GM18505 (cell line): ENCODE measurements at regions not wholly inside any gene's neighbourhood (a gene's known extent, or its start where the extent isn't known, plus 50 kb on each side); places are given as distances from the start of the nearest gene placed in this dataset.

Source experiments
- ATAC-seq: cut with Tn5 transposase; IDR thresholded peaks from one replicate; pipeline ENCODE4 v1.9.1; 2021; ENCODE audit not compliant: unreplicated experiment
- POLR2A ChIP-seq: IDR thresholded peaks from 4 replicates; pipeline ENCODE4 v1.6.1; 2011; ENCODE audit warnings: borderline replicate concordance; ENCODE audit not compliant: insufficient read depth, insufficient read length; ENCODE audit errors: extremely low read depth

GRCh38 chr12:93134893-93135285, 205.8 kb upstream of the EEA1 start:
- no peak for ATAC-seq
- no peak for TF ChIP-seq POLR2A

- no peak for ATAC-seq
- TF ChIP-seq POLR2A, result no peak
Observed at GRCh38 chr12:93135286-93136239, 206.5 kb upstream of the EEA1 start.

- ATAC-seq, result no peak
- TF ChIP-seq POLR2A, result no peak
Observed at GRCh38 chr12:93136253-93137055, 207.4 kb upstream of the EEA1 start.

GRCh38 chr12:93137656-93138612, 208.8 kb upstream of the EEA1 start:
- ATAC-seq, result no peak
- no peak for TF ChIP-seq POLR2A

- TF ChIP-seq POLR2A, result no peak
Observed at GRCh38 chr12:93139028-93139665, 210.1 kb upstream of the EEA1 start.

GRCh38 chr12:93140325-93140724, 211.2 kb upstream of the EEA1 start:
- TF ChIP-seq POLR2A, result no peak
- ATAC-seq, result no peak

More at GRCh38 chr12:93139028-93139665, 210.1 kb upstream of the EEA1 start:
- ATAC-seq, result peak; percentile 69

- ATAC-seq, result no peak
- no peak for TF ChIP-seq POLR2A
Observed at GRCh38 chr12:93140801-93141200, 211.7 kb upstream of the EEA1 start.

- TF ChIP-seq POLR2A, result no peak
- ATAC-seq, result no peak
Observed at GRCh38 chr12:93142881-93143280, 213.8 kb upstream of the EEA1 start.

GRCh38 chr12:93144109-93144508, 215.0 kb upstream of the EEA1 start:
- no peak for TF ChIP-seq POLR2A
- ATAC-seq, result no peak

- no peak for TF ChIP-seq POLR2A
- ATAC-seq, result no peak
Observed at GRCh38 chr12:93145086-93145485, 216.0 kb upstream of the EEA1 start.

GRCh38 chr12:93146263-93146939, 217.3 kb upstream of the EEA1 start:
- no peak for TF ChIP-seq POLR2A

GRCh38 chr12:93146970-93147369, 217.9 kb upstream of the EEA1 start:
- TF ChIP-seq POLR2A, result no peak

More at GRCh38 chr12:93146263-93146939, 217.3 kb upstream of the EEA1 start:
- no peak for ATAC-seq

More at GRCh38 chr12:93146970-93147369, 217.9 kb upstream of the EEA1 start:
- ATAC-seq, result no peak
